ENCODE measurements at regions not wholly inside any gene's neighbourhood (a gene's known extent, or its start where the extent isn't known, plus 50 kb on each side); places are given as distances from the start of the nearest gene placed in this dataset.

- TF ChIP-seq CTCF (IDR thresholded peaks at IDR 0.05) (no peak), POLR2A (IDR thresholded peaks at IDR 0.05) (no peak)
These were observed 937.5 kb upstream of the ROBO1 start for GRCh38 chr3:80705290-80705689.
